ENCODE measurements at regions not wholly inside any gene's neighbourhood (a gene's known extent, or its start where the extent isn't known, plus 50 kb on each side); places are given as distances from the start of the nearest gene placed in this dataset.

GRCh38 chr10:28190196-28190595 lies 112.7 kb downstream of the MPP7 start:
- TF ChIP-seq EZH2 (IDR thresholded peaks at IDR 0.05; ENCODE audit: borderline replicate concordance, insufficient read depth, low read length, poor library complexity, severe bottlenecking) (no peak), CTCF (IDR thresholded peaks at IDR 0.05; ENCODE audit: poor library complexity, severe bottlenecking) (no peak), REST (IDR thresholded peaks at IDR 0.05; ENCODE audit: borderline replicate concordance) (no peak)

Measured in neural cell (in vitro differentiated cells).